SIG-M5 treated with dmso at 0.1 percent for 504 hours (cell line): ENCODE measurements at regions not wholly inside any gene's neighbourhood (a gene's known extent, or its start where the extent isn't known, plus 50 kb on each side); places are given as distances from the start of the nearest gene placed in this dataset.

Experiments used
- DNase-seq: peaks from one replicate; lab custom pipeline; 2025; ENCODE audit not compliant: unreplicated experiment; lab: John Stamatoyannopoulos, UW

GRCh38 chr1:37415611-37416244, 58.7 kb upstream of the ZC3H12A start:
- DNase-seq, result no peak

GRCh38 chr1:37420456-37420855, 53.9 kb upstream of the ZC3H12A start:
- no peak for DNase-seq

GRCh38 chr1:37423810-37424209, 50.6 kb upstream of the ZC3H12A start:
- DNase-seq, result no peak

- DNase-seq, result no peak
Measured at GRCh38 chr1:37424523-37424922, 49.9 kb upstream of the ZC3H12A start.
